Mesenchymal stem cell (in vitro differentiated cells and primary cell): ENCODE measurements at regions not wholly inside any gene's neighbourhood (a gene's known extent, or its start where the extent isn't known, plus 50 kb on each side); places are given as distances from the start of the nearest gene placed in this dataset.
A peak's percentile ranks its signal among the peaks of the same experiment; 100 is the strongest.

Experiments
- DNase-seq: peaks from one replicate; pipeline ENCODE4 v3.0.0-alpha.2; 2013
- H2AFZ ChIP-seq: one replicate; pipeline ENCODE4 v1.6.1; 2013; ENCODE audit warnings: low read depth, mild to moderate bottlenecking, control low read depth, inconsistent platforms, low read length, moderate library complexity
- H2AK5ac ChIP-seq: 2 replicates; pipeline ENCODE4 v1.6.1; 2013; ENCODE audit warnings: low read length, moderate library complexity, mild to moderate bottlenecking, inconsistent platforms; ENCODE audit not compliant: severe bottlenecking
- H2BK120ac ChIP-seq: one replicate; pipeline ENCODE4 v1.6.1; 2013; ENCODE audit warnings: low read depth, mild to moderate bottlenecking, inconsistent platforms, low read length, moderate library complexity
- H2BK12ac ChIP-seq, 2 experiments: one replicate each; pipeline ENCODE4 v1.6.1; 2013; ENCODE audit warnings: inconsistent platforms in 2 of 2, low read length in 2 of 2, mild to moderate bottlenecking in 2 of 2, moderate library complexity in 2 of 2, control low read depth in 1 of 2
- H2BK15ac ChIP-seq: one replicate; pipeline ENCODE4 v1.6.1; 2013; ENCODE audit warnings: mild to moderate bottlenecking, low read depth, inconsistent platforms; ENCODE audit not compliant: poor library complexity, severe bottlenecking
- H2BK5ac ChIP-seq: 2 replicates; pipeline ENCODE4 v1.6.1; 2013; ENCODE audit warnings: low read depth, mild to moderate bottlenecking, low read length, control low read depth, inconsistent platforms; ENCODE audit not compliant: poor library complexity, severe bottlenecking
- H3K14ac ChIP-seq, 2 experiments: one replicate each; pipeline ENCODE4 v1.6.1; 2013; ENCODE audit warnings: inconsistent platforms in 2 of 2, low read length in 2 of 2, control low read depth in 1 of 2, mild to moderate bottlenecking in 1 of 2, moderate library complexity in 1 of 2
- H3K18ac ChIP-seq, 2 experiments: one replicate each; pipeline ENCODE4 v1.6.1; 2013; ENCODE audit warnings: inconsistent platforms in 2 of 2, low read length in 2 of 2, control low read depth in 1 of 2, low read depth in 1 of 2, mild to moderate bottlenecking in 1 of 2
- H3K23ac ChIP-seq, 2 experiments: one replicate each; pipeline ENCODE4 v1.6.1; 2013; ENCODE audit warnings: inconsistent platforms in 2 of 2, low read length in 2 of 2, mild to moderate bottlenecking in 2 of 2, moderate library complexity in 2 of 2, control low read depth in 1 of 2
- H3K27ac ChIP-seq: 2 replicates; pipeline ENCODE4 v1.5.1; 2013; ENCODE audit warnings: mild to moderate bottlenecking, moderate library complexity, low read length, control low read depth, inconsistent platforms; ENCODE audit not compliant: poor library complexity, severe bottlenecking
- H3K27me3 ChIP-seq, 2 experiments: 2 replicates each; pipeline versions ENCODE4 v1.6.1 to v1.7.0; 2013; ENCODE audit warnings: low read length in 2 of 2, mild to moderate bottlenecking in 2 of 2, moderate library complexity in 2 of 2, control low read depth in 1 of 2, inconsistent platforms in 1 of 2; ENCODE audit not compliant: control insufficient read depth in 1 of 2, insufficient read depth in 1 of 2
- H3K36me3 ChIP-seq, 2 experiments: 2 replicates each; pipeline versions ENCODE4 v1.6.1 to v1.7.0; 2013; ENCODE audit warnings: low read length in 2 of 2, control low read depth in 1 of 2, inconsistent platforms in 1 of 2, low read depth in 1 of 2, mild to moderate bottlenecking in 1 of 2; ENCODE audit not compliant: insufficient read depth in 2 of 2, control insufficient read depth in 1 of 2
- H3K4ac ChIP-seq, 2 experiments: one replicate each; pipeline ENCODE4 v1.6.1; 2013; ENCODE audit warnings: inconsistent platforms in 2 of 2, low read length in 2 of 2, mild to moderate bottlenecking in 2 of 2, moderate library complexity in 2 of 2, control low read depth in 1 of 2, low read depth in 1 of 2
- H3K4me1 ChIP-seq: 2 replicates; pipeline ENCODE4 v1.6.1; 2013; ENCODE audit warnings: low read depth, low read length, control low read depth; ENCODE audit not compliant: control insufficient read depth, insufficient read depth
- H3K4me2 ChIP-seq: 2 replicates; pipeline ENCODE4 v1.6.1; 2013; ENCODE audit warnings: low read length, mild to moderate bottlenecking, inconsistent platforms; ENCODE audit not compliant: poor library complexity, severe bottlenecking
- H3K4me3 ChIP-seq, 2 experiments: 2 replicates each; pipeline versions ENCODE4 v1.5.1 to v1.7.0; 2013; ENCODE audit warnings: low read length in 2 of 2, mild to moderate bottlenecking in 2 of 2, control low read depth in 1 of 2, low read depth in 1 of 2; ENCODE audit not compliant: insufficient read depth in 1 of 2
- H3K79me1 ChIP-seq: replicated peaks from 2 replicates; pipeline ENCODE4 v1.6.1; 2013; ENCODE audit warnings: mild to moderate bottlenecking, control low read depth, low read length, inconsistent platforms; ENCODE audit not compliant: poor library complexity, severe bottlenecking
- H3K9ac ChIP-seq: 2 replicates; pipeline ENCODE4 v1.7.0; 2013; ENCODE audit warnings: mild to moderate bottlenecking, low read length, moderate library complexity
- H3K9me3 ChIP-seq: 2 replicates; pipeline ENCODE4 v1.7.0; 2013; ENCODE audit warnings: mild to moderate bottlenecking, low read length; ENCODE audit not compliant: control insufficient read depth
- H4K8ac ChIP-seq: one replicate; pipeline ENCODE4 v1.6.1; 2013; ENCODE audit warnings: inconsistent platforms, mild to moderate bottlenecking, low read length, moderate library complexity
- H4K91ac ChIP-seq: one replicate; pipeline ENCODE4 v1.6.1; 2013; ENCODE audit warnings: mild to moderate bottlenecking, low read length, inconsistent platforms
- WGBS: methylation state at CpG from one replicate; pipeline ENCODE4 v1.1.7; 2013; ENCODE audit warnings: mixed read lengths; 5-methylcytosine and 5-hydroxymethylcytosine counted together

DNA sequence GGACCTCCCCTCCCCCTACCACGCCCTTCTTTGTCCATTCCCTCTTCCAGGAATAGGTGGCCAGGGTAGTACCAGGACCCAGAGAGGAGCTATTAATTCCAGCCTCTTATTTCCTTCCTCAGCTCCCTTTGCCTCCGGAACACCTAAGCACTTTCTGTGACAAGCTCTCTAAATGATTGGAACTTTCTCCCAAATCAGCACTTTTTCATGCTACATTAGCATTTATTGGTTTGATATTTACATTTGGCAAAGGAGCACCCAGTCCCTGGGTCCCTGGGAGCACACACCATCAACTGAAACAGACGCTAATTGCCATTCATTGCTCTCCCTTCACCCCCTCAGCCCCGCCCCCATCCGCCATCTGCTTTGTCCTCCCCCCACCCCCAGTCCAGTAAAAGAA lies 182.0 kb upstream of the BCOR start:
- H3K9ac ChIP-seq: no peak overlapping the region
- H2AK5ac ChIP-seq: no peak overlapping the region
- no peak overlapping the region for H2BK15ac ChIP-seq
- H2BK12ac ChIP-seq: no peak overlapping the region
- no peak overlapping the region for H4K8ac ChIP-seq
- H3K36me3 ChIP-seq: no peaks in the 10 kb centered on the region
- peaks cover 0 to 36% of the 10 kb centered on the region in 2 experiments for H3K27me3 ChIP-seq
- no peak overlapping the region for H3K4ac ChIP-seq
- no peak overlapping the region for H2AFZ ChIP-seq
- H3K23ac ChIP-seq: no peak overlapping the region
- H3K79me1 ChIP-seq: no peaks in the 10 kb centered on the region
- H3K4me2 ChIP-seq: no peak overlapping the region
- H2BK5ac ChIP-seq: no peak overlapping the region
- H4K91ac ChIP-seq: no peak overlapping the region
- H3K18ac ChIP-seq: no peak overlapping the region
- H2BK120ac ChIP-seq: no peak overlapping the region
- peaks cover 11% of the 10 kb centered on the region for H3K9me3 ChIP-seq
- H3K4me1 ChIP-seq: peaks cover 2% of the 10 kb centered on the region
- H3K14ac ChIP-seq: no peak overlapping the region
- H3K4me3 ChIP-seq: no peak overlapping the region
- H3K27ac ChIP-seq: no peak overlapping the region
- WGBS: 83% methylated on average over 2 of the region's 5 CpGs
- DNase-seq: no peak

GRCh38 chrX:40279091-40279430 lies 181.3 kb upstream of the BCOR start:
- Histone ChIP-seq H3K27ac (no peak overlapping the region), H3K27me3 (peaks cover 0 to 31% of the 10 kb centered on the region in 2 experiments), H3K18ac (no peak overlapping the region), H2AFZ (no peak overlapping the region), H3K4ac (no peak overlapping the region), H2BK12ac (no peak overlapping the region), H2AK5ac (no peak overlapping the region), H3K4me2 (no peak overlapping the region), H2BK15ac (no peak overlapping the region), H3K36me3 (no peaks in the 10 kb centered on the region), H3K79me1 (no peaks in the 10 kb centered on the region), H2BK120ac (no peak overlapping the region), H3K14ac (no peak overlapping the region), H2BK5ac (no peak overlapping the region), H3K23ac (no peak overlapping the region), H4K91ac (no peak overlapping the region), H3K9me3 (peaks cover 11% of the 10 kb centered on the region), H4K8ac (no peak overlapping the region), H3K4me1 (peaks cover 2% of the 10 kb centered on the region), H3K4me3 (no peak overlapping the region), H3K9ac (no peak overlapping the region)
- WGBS: 10% methylated on average over 2 of the region's 3 CpGs
- DNase-seq: no peak

- no peak overlapping the region for H4K8ac ChIP-seq
- no peak overlapping the region for H3K14ac ChIP-seq
- H3K23ac ChIP-seq: no peak overlapping the region
- no peaks in the 10 kb centered on the region for H3K79me1 ChIP-seq
- no peak overlapping the region for H3K4me3 ChIP-seq
- no peak overlapping the region for H3K4ac ChIP-seq
- no peak overlapping the region for H2BK120ac ChIP-seq
- H2AK5ac ChIP-seq: no peak overlapping the region
- WGBS: 43% methylated on average over 10 of the region's 10 CpGs
- no peaks in the 10 kb centered on the region for H3K36me3 ChIP-seq
- peak; percentile 87 for DNase-seq
- H3K9ac ChIP-seq: no peak overlapping the region
- H3K9me3 ChIP-seq: peaks cover 11% of the 10 kb centered on the region
- H3K27me3 ChIP-seq: peaks cover 0 to 33% of the 10 kb centered on the region in 2 experiments
- no peak overlapping the region for H2BK5ac ChIP-seq
- H3K4me1 ChIP-seq: peaks cover 2% of the 10 kb centered on the region
- no peak overlapping the region for H2BK12ac ChIP-seq
- H3K18ac ChIP-seq: no peak overlapping the region
- H2AFZ ChIP-seq: no peak overlapping the region
- H3K4me2 ChIP-seq: no peak overlapping the region
- H3K27ac ChIP-seq: no peak overlapping the region
- no peak overlapping the region for H4K91ac ChIP-seq
- no peak overlapping the region for H2BK15ac ChIP-seq
These were observed 180.8 kb upstream of the BCOR start for GRCh38 chrX:40278340-40279090.

GRCh38 chrX:40277672-40278071 lies 179.9 kb upstream of the BCOR start:
- Histone ChIP-seq H2BK120ac (no peak overlapping the region), H2BK12ac (no peak overlapping the region), H3K27me3 (peaks cover 0 to 41% of the 10 kb centered on the region in 2 experiments), H3K4ac (no peak overlapping the region), H3K4me2 (no peak overlapping the region), H3K79me1 (no peaks in the 10 kb centered on the region), H3K9me3 (peaks cover 11% of the 10 kb centered on the region), H3K14ac (no peak overlapping the region), H3K18ac (peak overlapping the region in 1 of 2 experiments; percentile 24), H4K8ac (no peak overlapping the region), H3K9ac (no peak overlapping the region), H4K91ac (no peak overlapping the region), H2AFZ (no peak overlapping the region), H3K23ac (no peak overlapping the region), H2BK15ac (no peak overlapping the region), H3K4me3 (no peak overlapping the region), H3K36me3 (no peaks in the 10 kb centered on the region), H2BK5ac (no peak overlapping the region), H3K4me1 (no peaks in the 10 kb centered on the region), H2AK5ac (no peak overlapping the region), H3K27ac (no peak overlapping the region)
- WGBS: 94% methylated on average over 3 of the region's 3 CpGs
- no peak for DNase-seq
